ENCODE measurements at regions not wholly inside any gene's neighbourhood (a gene's known extent, or its start where the extent isn't known, plus 50 kb on each side); places are given as distances from the start of the nearest gene placed in this dataset.

DNA sequence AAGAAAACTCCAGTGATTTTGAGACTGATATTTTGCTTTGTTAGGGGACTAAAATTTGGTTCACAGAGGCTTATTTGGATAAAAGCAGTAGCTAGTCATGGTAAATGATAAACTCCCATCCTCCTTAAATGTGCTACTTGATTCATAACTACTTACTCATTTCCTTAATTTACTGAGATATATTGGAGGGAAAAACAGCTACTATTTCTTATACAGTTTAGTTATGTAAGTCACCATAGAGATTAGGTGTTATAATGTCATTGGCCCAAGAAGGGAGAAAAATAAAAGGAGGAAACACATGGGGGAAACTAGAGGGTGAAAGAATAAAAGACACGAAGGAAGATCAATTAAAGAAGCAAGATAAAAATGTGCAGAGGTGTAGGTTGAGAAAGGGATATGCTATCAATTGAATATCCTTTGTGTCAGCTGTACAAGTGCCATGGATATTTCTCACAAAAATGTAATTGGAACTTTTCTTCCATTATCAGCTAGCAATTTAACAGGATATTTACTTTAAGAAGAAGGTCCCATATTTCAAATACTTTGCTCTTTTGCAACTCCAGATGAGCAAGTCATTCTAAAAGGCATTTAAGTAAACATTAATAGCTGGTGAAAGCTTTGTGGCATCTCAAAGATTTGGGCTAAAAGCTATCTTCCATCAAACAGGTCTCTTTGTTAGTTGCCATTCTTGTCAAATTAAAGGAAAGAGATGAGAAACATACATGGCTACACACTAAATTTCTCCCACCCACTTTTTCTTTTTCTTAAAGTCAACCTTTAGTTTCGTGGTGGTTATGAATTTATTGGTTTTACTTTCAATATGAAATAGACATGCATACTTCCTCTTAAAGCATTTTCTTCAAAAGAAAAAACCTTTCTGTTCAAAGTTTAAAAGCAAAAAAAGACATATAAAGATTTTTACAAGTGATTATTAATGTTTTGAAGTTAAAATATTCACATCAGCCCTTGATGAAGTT is 439.5 kb downstream of the CCER1 start:
- TF ChIP-seq, protein P1, sequence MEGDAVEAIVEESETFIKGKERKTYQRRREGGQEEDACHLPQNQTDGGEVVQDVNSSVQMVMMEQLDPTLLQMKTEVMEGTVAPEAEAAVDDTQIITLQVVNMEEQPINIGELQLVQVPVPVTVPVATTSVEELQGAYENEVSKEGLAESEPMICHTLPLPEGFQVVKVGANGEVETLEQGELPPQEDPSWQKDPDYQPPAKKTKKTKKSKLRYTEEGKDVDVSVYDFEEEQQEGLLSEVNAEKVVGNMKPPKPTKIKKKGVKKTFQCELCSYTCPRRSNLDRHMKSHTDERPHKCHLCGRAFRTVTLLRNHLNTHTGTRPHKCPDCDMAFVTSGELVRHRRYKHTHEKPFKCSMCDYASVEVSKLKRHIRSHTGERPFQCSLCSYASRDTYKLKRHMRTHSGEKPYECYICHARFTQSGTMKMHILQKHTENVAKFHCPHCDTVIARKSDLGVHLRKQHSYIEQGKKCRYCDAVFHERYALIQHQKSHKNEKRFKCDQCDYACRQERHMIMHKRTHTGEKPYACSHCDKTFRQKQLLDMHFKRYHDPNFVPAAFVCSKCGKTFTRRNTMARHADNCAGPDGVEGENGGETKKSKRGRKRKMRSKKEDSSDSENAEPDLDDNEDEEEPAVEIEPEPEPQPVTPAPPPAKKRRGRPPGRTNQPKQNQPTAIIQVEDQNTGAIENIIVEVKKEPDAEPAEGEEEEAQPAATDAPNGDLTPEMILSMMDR (IDR thresholded peaks at IDR 0.05; ENCODE audit: insufficient read depth, low read length): no peak
- DNase-seq (ENCODE audit: low read depth): peak; percentile 50
- H3K4me3 ChIP-seq (ENCODE audit: low read depth, low read length): no peak overlapping the region

DNA sequence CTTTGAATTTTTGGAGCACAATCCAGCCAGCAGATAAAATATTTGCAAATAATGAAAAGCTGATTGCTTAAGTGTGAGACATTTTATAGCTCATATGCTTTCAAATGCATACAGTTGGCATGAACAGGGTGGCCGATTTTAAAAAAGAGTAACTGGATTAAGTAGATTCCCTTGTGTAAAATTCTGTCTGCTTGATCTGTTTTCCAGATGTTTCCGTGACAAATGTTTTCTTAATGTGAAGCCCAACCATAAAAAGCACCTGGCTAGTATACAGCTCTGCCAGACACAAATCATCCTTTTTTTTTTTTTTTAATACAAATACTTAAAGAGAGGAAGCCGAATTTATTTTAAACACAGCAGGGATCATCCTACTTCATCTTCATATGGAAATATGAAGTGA is 440.7 kb downstream of the CCER1 start:
- DNase-seq (ENCODE audit: low read depth): peak; percentile 59
- H3K4me3 ChIP-seq (ENCODE audit: low read depth, low read length): no peak overlapping the region
- TF ChIP-seq, protein P1 (IDR thresholded peaks at IDR 0.05; ENCODE audit: insufficient read depth, low read length): no peak

DNA sequence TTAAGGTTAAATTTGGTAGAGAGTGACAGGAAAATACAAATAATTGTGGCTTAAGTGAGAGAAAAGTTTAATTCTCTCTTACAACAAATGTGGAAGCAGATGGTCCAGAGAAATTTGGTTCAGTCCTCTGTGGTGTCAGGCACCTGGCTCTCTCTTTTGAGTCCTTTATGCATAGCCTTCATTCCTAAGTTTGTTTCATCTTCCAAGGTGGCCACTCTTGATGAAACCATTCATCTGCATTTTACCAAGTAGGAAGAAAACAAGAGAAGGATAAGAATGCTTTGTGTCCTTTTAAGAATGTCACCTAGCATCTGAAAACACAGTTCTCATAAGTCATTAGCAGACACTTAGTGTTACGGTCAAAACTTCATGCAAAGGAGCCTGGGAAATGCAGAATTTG is 442.5 kb downstream of the CCER1 start:
- TF ChIP-seq, protein P1 (IDR thresholded peaks at IDR 0.05; ENCODE audit: insufficient read depth, low read length): no peak
- DNase-seq (ENCODE audit: low read depth): no peak
- no peak overlapping the region for H3K4me3 ChIP-seq (ENCODE audit: low read depth, low read length)

DNA sequence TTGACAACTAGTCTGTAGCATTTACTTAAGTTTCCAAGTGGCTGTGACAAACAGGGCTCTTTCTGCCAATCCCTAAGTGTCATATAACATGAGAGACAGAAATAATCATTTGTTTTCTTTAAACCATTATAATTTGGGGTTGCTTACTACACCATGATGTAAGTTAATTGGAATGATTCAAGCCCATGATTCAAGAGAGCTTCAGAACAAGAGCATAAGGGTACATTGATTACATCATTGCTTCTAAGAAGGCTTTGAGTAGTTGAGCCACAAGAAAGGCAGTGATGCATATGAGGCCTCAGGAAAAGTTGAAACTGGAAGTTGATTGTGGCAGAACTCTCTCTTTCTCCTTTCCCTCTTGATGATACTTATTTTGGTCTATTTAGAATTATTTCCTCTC is 444.0 kb downstream of the CCER1 start:
- TF ChIP-seq, protein P1 (IDR thresholded peaks at IDR 0.05; ENCODE audit: insufficient read depth, low read length): no peak
- no peak for DNase-seq (ENCODE audit: low read depth)

DNA sequence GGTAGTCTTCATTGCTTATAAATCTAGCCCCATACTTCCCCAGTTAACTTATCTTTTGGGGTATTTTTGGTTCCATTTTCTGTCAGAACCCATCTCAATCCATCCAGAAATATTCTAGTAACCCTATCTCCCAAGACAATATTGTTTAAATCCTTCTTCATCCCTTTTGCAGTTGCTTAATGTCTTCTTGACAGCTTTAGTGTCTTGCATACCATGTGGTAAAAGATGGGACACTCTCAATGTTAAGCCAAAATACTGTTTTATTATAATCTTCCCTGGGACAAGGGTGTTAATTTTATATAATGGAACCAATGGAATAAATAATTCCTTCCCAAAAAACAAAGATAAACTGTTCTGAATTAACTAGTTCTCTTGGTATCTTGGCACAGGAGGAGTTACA is 450.2 kb downstream of the CCER1 start:
- no peak for DNase-seq (ENCODE audit: low read depth)
- TF ChIP-seq, protein P1 (IDR thresholded peaks at IDR 0.05; ENCODE audit: insufficient read depth, low read length): no peak
- no peak overlapping the region for H3K4me3 ChIP-seq (ENCODE audit: low read depth, low read length)

More for the DNA sequence above, 444.0 kb downstream of the CCER1 start:
- H3K4me3 ChIP-seq (ENCODE audit: low read depth, low read length): no peak overlapping the region

DNA sequence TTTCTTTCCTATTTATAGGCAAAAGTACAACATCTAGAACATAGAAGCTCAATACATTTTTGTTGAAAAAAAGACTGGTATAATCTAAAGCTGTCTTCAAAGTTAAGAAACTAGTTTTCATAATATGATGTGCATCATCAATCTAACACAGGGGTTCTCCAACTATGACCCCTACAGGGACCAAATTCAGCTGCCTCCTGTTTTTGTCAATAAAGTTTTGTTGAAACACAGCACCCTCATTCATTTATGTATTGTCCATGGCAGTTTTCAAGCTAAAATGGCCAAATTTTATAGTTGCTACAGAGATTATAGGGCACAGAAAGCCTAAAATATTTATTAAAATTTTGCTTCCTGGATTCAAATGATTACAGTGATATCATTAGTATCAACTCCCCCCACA is 452.9 kb downstream of the CCER1 start:
- H3K4me3 ChIP-seq (ENCODE audit: low read depth, low read length): no peak overlapping the region
- DNase-seq (ENCODE audit: low read depth): no peak
- TF ChIP-seq, protein P1 (IDR thresholded peaks at IDR 0.05; ENCODE audit: insufficient read depth, low read length): no peak
